Keratinocyte (primary cell): ENCODE measurements at regions not wholly inside any gene's neighbourhood (a gene's known extent, or its start where the extent isn't known, plus 50 kb on each side); places are given as distances from the start of the nearest gene placed in this dataset.

Source experiments
- CTCF ChIP-seq, 3 experiments: IDR thresholded peaks in 1 of 3; conservative IDR thresholded peaks in 1 of 3; optimal IDR thresholded peaks in 1 of 3; 2 replicates in 2 of 3; 3 replicates in 1 of 3; pipeline versions ENCODE3 to v1.5.1; 2011; ENCODE audit warnings: low read length in 3 of 3, mild to moderate bottlenecking in 3 of 3, moderate library complexity in 2 of 3, control low read depth in 1 of 3, inconsistent platforms in 1 of 3; ENCODE audit not compliant: insufficient read depth in 2 of 3; ENCODE audit errors: extremely low read depth in 1 of 3
- EZH2 ChIP-seq: IDR thresholded peaks from one replicate; pipeline ENCODE4 v1.6.1; 2012; ENCODE audit warnings: inconsistent platforms, mild to moderate bottlenecking, low read length, moderate library complexity

DNA sequence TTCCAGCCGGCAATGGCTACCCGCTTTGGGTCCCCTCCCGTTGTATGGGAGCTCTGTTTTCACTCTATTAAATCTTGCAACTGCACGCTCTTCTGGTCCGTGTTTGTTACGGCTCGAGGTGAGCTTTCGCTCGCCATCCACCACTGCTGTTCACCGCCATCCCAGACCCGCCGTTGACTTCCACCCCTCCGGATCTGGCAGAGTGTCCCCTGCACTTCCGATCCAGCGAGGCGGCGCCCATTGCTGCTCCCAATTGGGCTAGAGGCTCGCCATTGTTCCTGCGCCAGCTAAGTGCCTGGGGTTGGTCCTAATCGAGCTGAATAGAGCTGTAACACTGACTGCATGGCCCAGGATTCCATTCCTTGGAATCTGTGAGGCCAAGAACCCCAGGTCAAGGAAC is 359.9 kb downstream of the CTTN start:
- TF ChIP-seq CTCF (optimal IDR thresholded peaks at IDR 0.05 in 1 of 3, IDR thresholded peaks at IDR 0.05 in 1 of 3, conservative IDR thresholded peaks at IDR 0.05 in 1 of 3; ENCODE audit: extremely low read depth in 1 of 3, insufficient read depth in 2 of 3, low read length in 3 of 3) (no peak), EZH2 (no peak)
